ENCODE measurements at regions not wholly inside any gene's neighbourhood (a gene's known extent, or its start where the extent isn't known, plus 50 kb on each side); places are given as distances from the start of the nearest gene placed in this dataset.

- H3K4me1 Mint-ChIP-seq = peaks cover 18 to 24% of the 10 kb centered on the region in 2 experiments
- no CpG with 5 or more reads among the region's 3 CpGs for WGBS (ENCODE audit: extremely low coverage, insufficient read length, low lambda C conversion rate)
- no peak overlapping the region for H3K4me2 ChIP-seq (ENCODE audit: insufficient read depth, insufficient read length, low read length)
These were observed 83.3 kb upstream of the APCDD1 start for GRCh38 chr18:10371165-10371564.

More at GRCh38 chr18:10371165-10371564, 83.3 kb upstream of the APCDD1 start:
- no peak for DNase-seq
- H3K27ac Mint-ChIP-seq = no peak overlapping the region
- Histone ChIP-seq H2AK5ac (ENCODE audit: insufficient read length, low read length) (no peak overlapping the region), H2BK5ac (ENCODE audit: insufficient read length, low read length) (no peak overlapping the region), H3K9me3 (ENCODE audit: control insufficient read depth, low read depth, low read length) (no peaks in the 10 kb centered on the region), H3K23ac (ENCODE audit: insufficient read length, low read depth, low read length) (no peak overlapping the region), H2BK15ac (ENCODE audit: low read depth, low read length) (no peak overlapping the region), H2BK20ac (ENCODE audit: low read depth, low read length, poor library complexity, severe bottlenecking) (no peak overlapping the region), H3K56ac (ENCODE audit: insufficient read length, low read depth, low read length) (no peak overlapping the region), H3K9ac (ENCODE audit: extremely low read depth, insufficient read length, low read length) (no peak overlapping the region), H3K27me3 (ENCODE audit: insufficient read depth, low read length) (no peaks in the 10 kb centered on the region), H3K27ac (ENCODE audit: insufficient read length, low read depth, low read length) (no peak overlapping the region), H4K5ac (ENCODE audit: insufficient read length, low read depth, low read length) (no peak overlapping the region), H3K4ac (ENCODE audit: low read depth, low read length) (no peak overlapping the region), H2AFZ (ENCODE audit: low read length) (no peak overlapping the region), H3K18ac (ENCODE audit: insufficient read length, low read depth, low read length) (no peak overlapping the region), H3K79me1 (ENCODE audit: insufficient read depth, low read depth, low read length, poor library complexity, severe bottlenecking) (no peaks in the 10 kb centered on the region), H3K4me1 (ENCODE audit: insufficient read depth, low read length) (peaks cover 2% of the 10 kb centered on the region; the same call in 1 of the 2 replicates), H3K23me2 (ENCODE audit: insufficient read length, low read depth, low read length, poor library complexity, severe bottlenecking) (no peaks in the 10 kb centered on the region), H3T11ph (ENCODE audit: low read length) (no peak overlapping the region), H2BK120ac (ENCODE audit: low read depth, low read length, poor library complexity, severe bottlenecking) (no peak overlapping the region), H2BK12ac (ENCODE audit: insufficient read length, low read depth, low read length) (no peak overlapping the region), H3K79me2 (ENCODE audit: insufficient read depth, low read length) (no peaks in the 10 kb centered on the region), H4K8ac (replicated peaks; ENCODE audit: insufficient read length, low read depth, low read length) (no peak overlapping the region), H4K91ac (ENCODE audit: insufficient read length, low read depth, low read length) (no peak overlapping the region), H3K14ac (ENCODE audit: insufficient read depth, low read length) (no peak overlapping the region), H4K20me1 (ENCODE audit: control insufficient read depth, insufficient read depth, insufficient read length) (no peaks in the 10 kb centered on the region)
- no peak for TF ChIP-seq CTCF (conservative IDR thresholded peaks at IDR 0.05)
- no peak overlapping the region for H3K4me3 Mint-ChIP-seq
- H3K36me3 Mint-ChIP-seq (ENCODE audit: insufficient read depth in 1 of 3, low read depth in 3 of 3) = no peaks in the 10 kb centered on the region; a peak in 1 of 7 replicates
- no peaks in the 10 kb centered on the region for H3K9me3 Mint-ChIP-seq
- H3K27me3 Mint-ChIP-seq (ENCODE audit: low read depth) = peaks cover 16% of the 10 kb centered on the region

All from H9 (cell line).